Fibroblast of lung (primary cell): ENCODE measurements at regions not wholly inside any gene's neighbourhood (a gene's known extent, or its start where the extent isn't known, plus 50 kb on each side); places are given as distances from the start of the nearest gene placed in this dataset.

Experiments
- EZH2 ChIP-seq: IDR thresholded peaks from 2 replicates; pipeline ENCODE4 v1.5.1; 2012; ENCODE audit warnings: low read length, control low read depth, mild to moderate bottlenecking; ENCODE audit errors: missing control alignments
- TF ChIP-seq, protein P1 (sequence below), 2 donors: IDR thresholded peaks in 1 of 2; conservative IDR thresholded peaks in 1 of 2; 1 replicate in 1 of 2; 2 replicates in 1 of 2; pipeline ENCODE4 v1.5.1; 2011 to 2012; ENCODE audit warnings: low read length in 2 of 2, control low read depth in 1 of 2, inconsistent platforms in 1 of 2, low read depth in 1 of 2, mild to moderate bottlenecking in 1 of 2

GRCh38 chr5:51039424-51040329, 343.6 kb upstream of the ISL1 start:
- TF ChIP-seq, protein P1, sequence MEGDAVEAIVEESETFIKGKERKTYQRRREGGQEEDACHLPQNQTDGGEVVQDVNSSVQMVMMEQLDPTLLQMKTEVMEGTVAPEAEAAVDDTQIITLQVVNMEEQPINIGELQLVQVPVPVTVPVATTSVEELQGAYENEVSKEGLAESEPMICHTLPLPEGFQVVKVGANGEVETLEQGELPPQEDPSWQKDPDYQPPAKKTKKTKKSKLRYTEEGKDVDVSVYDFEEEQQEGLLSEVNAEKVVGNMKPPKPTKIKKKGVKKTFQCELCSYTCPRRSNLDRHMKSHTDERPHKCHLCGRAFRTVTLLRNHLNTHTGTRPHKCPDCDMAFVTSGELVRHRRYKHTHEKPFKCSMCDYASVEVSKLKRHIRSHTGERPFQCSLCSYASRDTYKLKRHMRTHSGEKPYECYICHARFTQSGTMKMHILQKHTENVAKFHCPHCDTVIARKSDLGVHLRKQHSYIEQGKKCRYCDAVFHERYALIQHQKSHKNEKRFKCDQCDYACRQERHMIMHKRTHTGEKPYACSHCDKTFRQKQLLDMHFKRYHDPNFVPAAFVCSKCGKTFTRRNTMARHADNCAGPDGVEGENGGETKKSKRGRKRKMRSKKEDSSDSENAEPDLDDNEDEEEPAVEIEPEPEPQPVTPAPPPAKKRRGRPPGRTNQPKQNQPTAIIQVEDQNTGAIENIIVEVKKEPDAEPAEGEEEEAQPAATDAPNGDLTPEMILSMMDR (conservative IDR thresholded peaks at IDR 0.05 in 1 of 2, IDR thresholded peaks at IDR 0.05 in 1 of 2; ENCODE audit: low read depth in 1 of 2, low read length in 2 of 2), result no peak
- no peak for TF ChIP-seq EZH2
